Mammary epithelial cell (primary cell): ENCODE measurements at regions not wholly inside any gene's neighbourhood (a gene's known extent, or its start where the extent isn't known, plus 50 kb on each side); places are given as distances from the start of the nearest gene placed in this dataset.

Experiments used
- CTCF ChIP-seq, 2 donors: IDR thresholded peaks in 1 of 2; conservative IDR thresholded peaks in 1 of 2; 2 replicates each; pipeline ENCODE4 v1.5.1; 2011 to 2012; ENCODE audit warnings: inconsistent platforms in 2 of 2, low read length in 2 of 2, mild to moderate bottlenecking in 2 of 2, control low read depth in 1 of 2, low read depth in 1 of 2; ENCODE audit not compliant: insufficient read depth in 1 of 2; ENCODE audit errors: extremely low read depth in 1 of 2
- EZH2 ChIP-seq: IDR thresholded peaks from 2 replicates; pipeline ENCODE4 v1.6.1; 2012; ENCODE audit warnings: low read length, inconsistent platforms, borderline replicate concordance

DNA sequence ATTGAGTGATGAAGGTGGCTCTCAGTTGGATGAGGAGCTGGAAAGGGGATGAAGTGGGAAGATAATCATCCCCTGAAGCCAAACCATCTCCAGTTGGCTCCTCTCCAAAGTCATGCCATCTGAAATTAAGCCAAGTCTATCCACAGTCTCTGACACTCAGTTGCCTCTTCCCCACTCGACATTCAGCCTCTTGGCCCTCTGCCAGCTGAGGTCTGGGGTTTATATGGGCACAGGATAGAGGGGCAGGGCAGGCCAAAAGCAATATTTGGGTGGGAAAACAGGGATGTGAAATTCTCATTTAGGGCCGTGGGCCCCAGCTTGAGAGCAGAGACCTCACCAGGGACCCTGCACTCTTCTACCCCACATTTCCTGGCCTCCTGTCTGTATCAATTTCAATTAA lies 85.9 kb downstream of the SLITRK1 start:
- TF ChIP-seq CTCF (conservative IDR thresholded peaks at IDR 0.05 in 1 of 2, IDR thresholded peaks at IDR 0.05 in 1 of 2; ENCODE audit: extremely low read depth in 1 of 2, insufficient read depth in 1 of 2, low read depth in 1 of 2, low read length in 2 of 2) (no peak), EZH2 (no peak)
